SW 1271 (cell line): ENCODE measurements at regions not wholly inside any gene's neighbourhood (a gene's known extent, or its start where the extent isn't known, plus 50 kb on each side); places are given as distances from the start of the nearest gene placed in this dataset.

Source experiments
- DNase-seq, 2 experiments: peaks; one replicate each; lab custom pipeline; 2025; lab: John Stamatoyannopoulos, UW

DNA sequence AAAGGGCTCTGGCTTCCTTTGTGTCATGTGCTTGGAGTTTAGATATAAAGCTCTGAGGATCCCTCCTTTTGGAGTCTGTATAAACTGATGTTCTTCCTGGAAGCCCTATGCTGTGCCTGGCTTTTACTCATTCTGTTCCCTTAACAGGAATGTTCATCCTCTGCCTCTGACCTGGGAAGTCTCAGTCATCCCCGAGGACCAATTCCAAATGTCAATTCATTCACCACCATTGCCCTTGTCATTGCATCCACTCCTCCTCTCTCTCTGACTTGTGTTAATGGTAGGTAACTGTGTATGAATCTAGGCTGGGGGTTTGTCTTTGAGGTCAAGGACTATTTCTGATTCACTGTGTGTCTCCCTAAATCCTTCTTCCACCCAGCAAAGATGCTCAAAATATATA, 204.2 kb upstream of the CAMK1G start:
- no peak for DNase-seq

DNA sequence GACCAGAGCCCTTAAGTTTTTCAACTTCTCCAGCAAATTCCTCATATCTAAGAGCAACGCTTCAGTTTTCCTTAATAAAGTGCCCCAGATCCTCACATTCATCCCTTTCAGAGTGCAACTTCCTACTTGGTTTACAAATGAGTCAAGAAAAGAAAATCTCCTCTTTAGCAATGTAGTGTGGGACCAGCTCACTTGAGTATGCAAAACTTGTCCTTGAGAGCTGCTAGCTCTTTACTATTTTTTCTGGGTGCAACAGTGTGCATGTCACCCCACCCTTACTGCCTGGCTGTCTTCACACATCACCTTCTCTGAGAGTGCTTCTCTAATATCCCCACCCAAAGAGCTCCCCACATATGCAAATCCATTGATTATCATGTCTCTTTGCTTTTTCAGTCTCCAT, 203.1 kb upstream of the CAMK1G start:
- DNase-seq, result no peak

DNA sequence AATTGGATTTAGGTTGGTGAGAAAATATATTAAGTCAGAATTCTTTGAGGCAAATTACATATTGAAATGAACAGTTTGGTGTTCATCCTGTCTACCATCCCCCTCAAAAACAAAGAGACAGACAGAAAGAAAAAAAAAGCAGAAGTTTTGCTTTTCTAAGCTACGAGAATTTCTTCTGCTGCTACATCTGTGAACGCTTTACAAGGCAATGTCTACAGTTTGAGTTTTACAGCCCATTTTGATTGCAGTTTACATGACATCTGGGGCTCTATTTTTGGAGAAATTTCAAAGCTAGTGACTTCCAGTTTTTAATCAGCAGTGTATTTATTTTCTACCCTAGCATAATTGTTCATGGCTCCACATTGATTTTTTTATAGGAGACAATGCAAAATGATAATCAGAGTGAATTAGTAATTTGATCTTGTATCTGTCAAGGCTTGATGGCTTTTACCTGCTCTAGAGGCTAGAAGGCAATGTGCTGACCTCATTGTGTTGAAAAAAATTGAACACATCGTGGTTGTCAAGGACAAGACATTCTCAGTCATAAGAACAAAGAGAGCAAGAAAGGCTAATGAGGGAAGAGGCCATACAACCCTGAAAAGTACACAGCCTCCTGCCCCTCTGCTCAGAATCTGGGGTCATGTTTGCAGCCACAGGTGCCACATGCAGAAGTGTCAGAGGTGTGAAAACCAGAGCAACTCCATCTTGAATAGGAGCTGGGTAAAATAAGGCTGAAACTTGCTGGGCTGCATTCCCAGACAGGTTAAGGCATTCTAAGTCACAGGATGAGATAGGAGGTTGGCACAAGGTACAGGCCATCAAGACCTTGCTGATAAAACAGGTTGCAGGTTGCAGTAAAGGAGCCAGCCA, 201.0 kb upstream of the CAMK1G start:
- DNase-seq, result no peak

DNA sequence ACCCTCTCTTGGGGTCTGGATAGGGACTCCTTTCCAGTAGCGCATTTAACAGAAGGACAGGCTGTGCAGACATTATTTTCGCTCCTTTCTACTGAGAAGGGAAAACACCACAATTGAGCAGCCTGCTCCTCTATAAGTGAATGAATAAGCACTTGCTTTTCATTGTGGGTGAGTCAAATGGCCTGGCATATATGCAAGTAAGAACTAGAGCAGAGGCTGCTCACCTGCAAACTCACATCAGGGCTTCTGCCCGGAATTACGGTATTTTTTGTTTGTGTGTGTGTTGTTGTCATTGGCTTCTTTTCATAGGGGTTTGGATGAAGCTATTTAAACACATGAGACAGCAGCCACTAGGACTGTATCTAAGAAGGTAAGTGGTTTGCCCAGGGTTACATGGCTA, 200.1 kb upstream of the CAMK1G start:
- DNase-seq, result no peak

DNA sequence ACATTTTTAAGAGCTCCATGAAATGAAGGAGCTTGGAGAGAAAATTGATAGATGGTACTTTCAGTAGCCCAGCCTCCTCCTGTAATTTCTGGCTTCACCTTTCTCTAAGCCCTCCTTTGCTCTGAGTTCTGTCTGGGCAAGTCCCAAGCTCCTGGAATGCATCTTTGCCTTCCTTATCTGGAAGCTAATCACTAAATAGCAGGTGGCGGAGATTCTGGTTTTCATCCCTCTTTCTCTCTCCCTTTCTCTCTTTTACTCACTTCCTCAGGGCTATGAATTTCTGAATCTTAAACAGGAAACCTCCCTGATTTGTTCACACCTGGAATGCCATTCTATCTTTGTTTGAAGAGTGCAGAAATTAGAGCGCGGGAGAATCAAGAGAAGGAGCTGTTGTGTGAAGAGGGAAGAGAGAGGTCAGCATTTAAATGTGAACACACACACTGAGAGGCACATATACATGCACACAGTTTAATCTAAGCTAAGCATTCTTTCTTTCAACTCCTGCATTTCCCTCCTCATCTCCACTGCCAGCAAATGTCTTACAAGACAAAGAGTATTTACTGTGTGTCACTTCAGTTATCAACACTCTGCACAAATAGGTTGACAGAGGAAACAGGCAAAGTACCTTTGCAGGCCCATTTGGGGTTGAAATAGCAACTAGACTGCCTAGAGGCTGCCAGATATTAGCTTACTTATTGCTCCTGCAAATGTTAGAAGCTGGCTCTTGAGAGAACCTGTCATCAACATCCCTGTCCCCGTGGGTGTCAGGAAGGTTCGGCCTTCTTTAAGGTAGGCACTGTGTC, 199.4 kb upstream of the CAMK1G start:
- DNase-seq, result no peak

DNA sequence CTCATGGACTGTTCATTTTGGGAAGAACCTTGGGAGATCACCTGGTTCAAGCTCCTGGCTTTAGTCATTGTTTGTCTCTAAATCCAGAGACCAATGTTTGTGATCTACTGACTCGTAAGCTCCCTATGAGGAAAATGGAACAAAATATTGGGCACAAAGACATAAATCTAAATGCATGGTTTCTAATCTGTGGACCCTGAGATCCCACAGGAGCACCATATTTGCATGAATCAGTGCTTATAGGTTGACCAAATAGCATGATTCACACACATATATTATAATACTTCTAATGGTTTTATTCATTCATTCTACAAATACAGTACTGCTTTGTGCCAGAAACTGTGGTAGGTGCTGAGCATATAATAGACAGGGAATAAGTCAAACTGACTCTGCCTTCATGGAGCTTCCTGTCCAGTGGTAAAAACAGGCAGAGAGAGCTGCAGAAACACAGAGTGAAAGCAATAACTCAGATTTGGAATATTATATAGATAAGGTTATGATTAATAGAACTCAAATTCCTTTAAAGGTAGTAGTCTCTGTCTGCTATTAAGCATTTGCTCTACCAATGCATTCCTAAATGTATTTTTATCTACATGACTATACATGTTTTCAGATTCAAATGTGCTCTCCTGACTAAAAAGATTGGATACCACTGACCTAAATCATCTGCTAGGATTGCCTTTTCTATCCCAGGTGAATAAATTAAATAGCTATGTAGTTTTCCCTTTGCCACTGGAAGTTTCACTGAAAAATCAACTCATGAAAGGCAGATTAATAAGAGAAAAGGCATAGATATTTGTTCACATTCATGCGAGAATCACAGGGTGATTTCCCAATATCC, 198.6 kb upstream of the CAMK1G start:
- no peak for DNase-seq

DNA sequence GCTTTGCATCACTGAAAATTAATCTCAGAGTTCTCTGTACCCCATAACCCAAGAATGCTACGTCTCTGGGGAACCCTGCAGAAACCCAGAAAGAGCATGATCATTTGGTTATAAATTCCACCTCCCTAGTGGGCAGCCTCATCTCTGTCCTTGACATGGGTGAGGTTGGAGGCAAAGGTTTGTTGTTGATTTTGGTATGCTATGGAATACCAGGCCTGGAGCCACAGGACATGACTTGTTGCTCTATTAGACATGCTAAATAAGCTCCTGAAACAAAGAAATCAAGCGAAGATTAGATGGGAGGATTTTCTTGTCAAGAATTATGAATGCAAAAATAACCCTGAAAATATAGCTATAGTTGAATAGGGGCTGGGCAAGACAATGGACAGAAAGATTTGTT, 197.4 kb upstream of the CAMK1G start:
- DNase-seq, result no peak

DNA sequence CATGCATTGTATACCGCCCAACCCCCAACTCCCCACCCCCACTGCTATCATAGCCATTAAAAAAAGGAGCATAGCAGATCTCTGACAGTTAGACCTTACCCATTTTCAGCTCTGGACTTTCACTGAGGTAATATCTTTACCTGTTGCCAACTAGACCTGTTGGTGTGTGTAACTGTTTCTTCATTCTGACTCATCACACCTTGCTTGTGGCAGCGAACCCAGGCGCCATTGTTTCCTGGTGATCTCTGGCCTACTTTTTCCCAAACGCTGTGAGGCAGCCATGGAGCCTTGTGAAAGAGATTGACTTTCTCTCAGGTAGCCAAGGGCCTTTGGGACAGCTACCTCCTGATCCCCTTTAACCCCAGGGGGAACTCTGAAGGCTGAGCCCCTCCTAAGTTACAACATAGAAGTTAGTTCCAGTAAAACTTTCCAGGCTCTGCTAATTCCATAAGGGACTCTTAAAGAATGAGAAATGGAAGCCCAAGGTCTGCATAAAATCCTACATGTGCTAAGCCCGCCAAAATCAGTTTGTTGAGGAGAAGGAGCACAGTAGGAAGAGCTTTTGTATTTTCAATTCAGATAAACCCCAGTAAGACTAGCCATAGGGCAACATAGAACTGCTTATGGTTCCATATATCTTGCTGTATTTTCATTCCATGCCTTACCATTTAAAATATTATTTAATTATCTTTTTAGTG, 196.1 kb upstream of the CAMK1G start:
- no peak for DNase-seq

DNA sequence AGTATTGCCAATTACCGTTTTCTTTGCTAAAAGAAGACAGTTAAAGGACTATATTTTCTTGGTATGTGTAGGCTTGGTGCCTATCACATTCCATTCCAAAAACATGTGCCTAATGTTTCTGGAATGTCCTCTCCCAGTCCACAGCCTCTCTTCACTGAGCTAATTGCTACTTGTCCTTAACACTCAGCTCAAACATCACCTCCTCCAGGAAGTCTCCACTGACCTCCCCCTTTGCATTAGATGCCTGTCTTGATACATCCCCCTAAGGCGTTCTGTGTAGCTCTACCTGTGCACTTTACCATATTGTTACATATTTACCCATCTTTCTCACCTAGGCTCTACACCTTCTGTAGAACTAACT, 195.6 kb upstream of the CAMK1G start:
- peak in 1 of 2 experiments; percentile 1 for DNase-seq

DNA sequence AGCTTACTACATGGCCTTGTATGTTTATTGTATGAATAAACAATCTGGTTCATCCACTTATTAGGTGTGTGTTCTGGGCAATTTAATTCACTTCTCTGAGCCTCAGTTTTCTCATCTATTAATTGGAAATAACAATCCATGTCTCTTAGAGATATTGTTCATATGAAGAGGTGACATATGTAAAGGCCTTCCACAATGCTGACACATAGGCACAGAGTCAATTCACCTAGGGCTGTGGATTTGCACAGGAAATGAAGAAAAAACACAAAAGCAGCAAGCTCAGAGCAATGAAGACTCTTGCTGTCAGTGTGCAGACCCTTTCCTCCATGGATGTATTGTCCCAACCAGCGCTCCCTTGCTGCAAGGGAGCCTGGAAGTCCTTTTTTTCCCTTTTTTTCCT, 195.2 kb upstream of the CAMK1G start:
- no peak for DNase-seq

DNA sequence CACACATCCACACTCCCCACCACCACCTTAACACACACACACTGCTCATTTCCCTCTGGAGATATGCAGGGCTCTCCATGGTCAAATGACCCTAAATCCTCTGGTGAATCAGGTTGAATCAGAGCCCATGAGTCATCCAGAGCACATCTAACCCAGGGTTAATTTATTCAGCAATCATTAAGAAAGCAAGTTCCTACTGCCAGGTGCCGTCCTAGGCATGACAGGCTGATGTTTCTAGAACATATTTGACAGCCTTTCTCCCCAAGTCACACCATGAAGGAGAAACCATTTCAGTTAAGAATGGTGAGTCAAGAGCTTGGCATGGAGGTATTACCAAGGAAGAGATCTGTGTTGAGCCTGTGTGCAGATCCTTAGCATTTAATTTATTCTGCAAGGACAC, 194.3 kb upstream of the CAMK1G start:
- peak; percentile 17 to 48 for DNase-seq

DNA sequence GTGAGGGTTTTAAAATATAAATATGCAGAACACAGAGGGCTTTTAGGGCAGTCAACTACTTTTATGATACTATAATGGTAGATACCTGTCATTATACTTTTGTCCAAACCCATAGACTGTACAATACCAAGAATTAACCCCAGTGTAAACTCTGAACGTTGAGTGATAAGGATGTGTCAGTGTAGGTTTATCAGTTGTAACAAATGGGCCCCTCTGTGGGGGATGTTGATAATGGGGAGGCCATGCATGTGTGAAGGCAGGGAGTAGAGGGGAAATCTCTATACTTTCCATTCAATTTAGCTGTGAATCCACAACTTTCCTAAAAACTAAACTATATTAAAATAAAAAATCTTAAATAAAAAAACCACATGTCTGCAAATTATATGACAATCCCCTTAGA, 193.5 kb upstream of the CAMK1G start:
- no peak for DNase-seq

DNA sequence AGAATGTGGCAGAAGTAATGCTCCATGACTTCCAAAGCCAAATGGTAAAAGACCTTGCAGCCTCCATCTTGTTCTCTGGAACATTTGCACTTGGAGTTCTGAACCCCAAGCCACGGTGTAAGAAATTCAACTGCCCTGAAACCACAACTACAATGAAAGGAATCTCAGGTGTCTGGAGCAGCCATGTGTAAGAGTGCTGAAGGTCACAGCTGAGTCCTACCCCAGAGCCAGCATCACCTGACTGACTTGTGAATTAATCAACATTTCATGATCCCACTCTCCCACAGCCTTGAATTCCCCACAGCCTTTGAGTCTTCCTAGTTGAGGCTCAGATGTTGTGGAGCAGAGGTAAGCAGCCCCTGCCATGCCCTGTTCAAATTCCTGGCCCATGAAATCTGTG, 192.8 kb upstream of the CAMK1G start:
- DNase-seq, result no peak

DNA sequence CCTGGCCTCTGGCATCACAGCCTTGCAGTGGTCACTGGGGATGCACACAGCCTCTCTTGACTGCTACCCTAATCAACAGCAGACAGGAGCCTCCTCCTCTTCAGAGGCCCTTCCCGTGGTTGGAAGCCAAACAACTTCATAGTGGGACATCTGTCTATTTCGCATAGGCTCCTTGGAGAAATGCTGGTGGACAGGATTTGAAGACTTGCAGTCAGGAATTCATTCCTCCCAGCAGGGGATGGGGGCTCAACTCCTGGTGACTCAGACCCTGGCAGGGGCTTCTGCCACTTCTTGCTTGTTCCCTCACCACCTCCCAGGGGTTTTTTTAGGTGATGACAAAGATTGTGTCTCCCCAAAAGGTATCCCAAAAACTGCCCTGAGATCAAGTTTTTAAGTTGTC, 191.7 kb upstream of the CAMK1G start:
- DNase-seq, result no peak

DNA sequence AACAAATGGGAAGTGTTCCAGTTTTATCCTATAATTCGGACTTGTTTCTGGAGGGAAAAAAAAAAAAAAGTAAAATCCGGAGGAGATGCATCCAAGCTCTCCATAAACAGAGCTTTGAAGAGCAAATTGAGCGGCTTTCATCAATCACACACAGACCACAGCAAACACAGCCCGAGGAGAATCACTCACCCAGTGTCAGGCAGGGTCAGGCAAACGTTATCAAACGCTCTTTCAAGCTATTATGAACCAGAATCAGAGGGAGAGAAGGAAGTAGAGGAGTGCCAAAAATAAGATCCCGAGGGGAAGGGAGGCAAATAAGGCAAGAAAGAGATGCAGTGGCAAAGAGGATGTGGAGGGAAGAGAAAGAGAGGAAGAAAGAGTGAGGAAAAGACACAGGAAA, 188.3 kb upstream of the CAMK1G start:
- DNase-seq, result no peak

DNA sequence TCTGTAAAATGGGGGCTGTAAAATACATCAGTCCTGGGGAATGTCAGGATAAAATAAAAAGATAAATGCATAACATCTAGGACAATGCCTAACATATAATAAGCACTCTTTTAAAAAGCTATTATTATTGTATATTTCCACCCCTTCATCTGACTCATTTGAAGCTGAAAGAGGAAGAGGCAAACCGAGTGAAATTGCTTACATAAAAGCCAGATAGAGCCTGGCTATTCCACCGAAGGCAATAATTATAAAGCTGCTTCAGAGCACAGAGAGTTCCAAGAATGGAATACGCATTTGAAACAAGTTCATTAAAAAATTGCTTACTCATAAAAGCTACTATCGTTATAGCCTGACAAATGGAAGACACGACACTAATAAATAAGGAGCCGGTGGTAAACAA, 186.1 kb upstream of the CAMK1G start:
- no peak for DNase-seq

DNA sequence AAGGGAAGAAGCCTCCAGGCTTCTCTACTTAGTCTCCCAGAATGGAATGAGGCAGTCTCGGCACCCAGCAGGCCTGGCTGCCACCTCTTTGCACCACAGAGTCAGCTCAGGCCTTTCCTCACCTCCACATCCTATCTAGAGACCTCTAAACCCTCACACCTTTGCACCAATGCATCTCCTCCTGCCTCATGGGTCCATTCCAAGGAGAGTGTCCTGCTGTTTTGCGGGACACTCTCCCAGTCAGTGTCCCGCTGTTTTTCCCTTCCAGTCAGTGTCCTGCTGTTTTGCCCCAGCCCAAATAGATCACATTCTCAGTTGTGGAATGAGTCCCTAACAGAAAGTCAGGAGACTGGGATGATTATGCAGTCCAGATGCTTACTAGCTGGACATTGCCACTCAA, 185.6 kb upstream of the CAMK1G start:
- DNase-seq, result no peak

DNA sequence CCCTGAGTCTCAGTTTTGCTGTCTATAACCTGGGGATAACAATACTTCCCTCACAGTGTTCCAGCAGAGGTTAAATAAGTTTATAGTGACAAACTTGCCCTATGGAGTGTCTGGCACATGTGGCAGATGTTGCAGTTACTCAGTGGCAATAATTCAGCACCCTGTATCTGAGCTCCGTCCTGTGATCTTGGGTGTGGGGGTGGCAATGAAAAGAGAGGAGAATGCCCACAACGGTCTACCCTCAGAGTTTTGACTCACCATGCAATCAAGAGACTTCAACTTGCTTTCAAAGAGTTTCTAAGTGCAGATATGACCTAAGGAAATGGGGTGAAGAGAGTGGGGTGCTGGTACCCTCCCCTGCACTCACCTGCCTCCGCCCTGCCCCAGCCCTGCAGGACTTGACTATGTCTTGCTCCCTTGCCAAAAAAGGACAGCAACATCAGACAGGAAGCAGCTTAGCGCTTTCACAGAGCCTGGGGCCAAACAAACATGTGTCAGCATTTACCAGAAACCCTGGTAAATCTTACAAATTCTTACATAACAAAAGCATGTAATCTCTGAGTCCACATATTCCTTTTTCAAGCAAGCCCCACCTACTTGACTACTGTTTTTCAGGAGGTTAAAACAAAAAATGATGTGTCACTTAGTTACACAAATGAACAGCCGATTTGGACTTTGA, 185.1 kb upstream of the CAMK1G start:
- DNase-seq, result no peak

DNA sequence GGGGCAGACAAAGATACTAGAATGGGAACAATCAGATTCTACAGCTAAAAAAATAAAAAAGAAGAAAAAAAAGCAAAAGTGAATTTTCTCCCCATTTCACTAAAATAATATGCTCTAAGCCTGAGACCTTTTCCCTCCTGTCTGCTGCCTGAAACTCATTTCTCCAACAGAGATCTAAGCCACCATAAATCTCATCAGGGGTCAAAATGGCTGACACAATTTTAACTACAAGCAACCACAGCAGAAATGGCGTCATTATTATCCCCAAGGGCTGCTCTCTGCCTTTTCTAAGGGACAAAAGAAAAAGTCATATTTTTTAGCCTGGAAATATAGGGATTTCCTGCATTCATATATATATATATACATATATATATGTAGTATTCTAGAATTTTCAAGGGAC, 183.7 kb upstream of the CAMK1G start:
- no peak for DNase-seq

DNA sequence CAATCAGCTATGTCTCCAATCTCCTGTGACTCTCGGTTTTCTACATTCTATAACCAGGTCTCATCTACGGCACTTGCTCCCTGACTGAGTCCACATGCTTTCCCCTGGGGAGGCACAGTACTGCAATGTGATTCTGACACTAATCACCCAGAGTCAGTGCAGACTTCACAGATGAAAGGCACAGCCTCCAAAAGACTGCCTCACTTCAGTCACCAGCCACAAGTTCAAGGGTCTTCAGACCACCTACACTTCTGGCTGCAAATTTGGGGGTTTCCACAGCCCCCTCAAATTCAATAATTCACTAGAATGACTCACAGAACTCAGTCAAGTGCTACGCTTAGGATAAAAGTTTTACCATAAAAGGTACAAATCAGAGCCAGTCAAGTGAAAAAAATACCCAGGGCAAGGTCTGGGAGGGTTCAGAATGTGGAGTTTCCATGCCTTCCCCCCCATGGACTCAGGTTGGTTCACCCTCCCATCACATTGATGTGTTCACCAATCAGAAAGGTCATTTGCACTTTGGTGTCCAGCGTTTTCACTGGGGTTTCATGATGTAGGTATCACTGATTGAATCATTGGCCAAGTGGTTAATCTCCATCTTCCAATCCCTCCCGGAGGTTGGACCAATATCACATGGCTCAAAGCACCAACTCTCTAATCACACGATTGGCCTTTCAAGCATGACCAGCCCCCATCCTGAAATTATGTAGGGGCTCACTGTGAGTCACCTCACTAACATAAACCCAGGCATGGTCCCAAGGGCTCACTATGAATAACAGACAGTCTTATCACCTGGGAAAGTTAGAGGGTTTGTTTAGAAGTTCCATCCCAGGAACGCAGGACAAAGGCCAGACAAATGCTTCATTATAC, 182.9 kb upstream of the CAMK1G start:
- no peak for DNase-seq
